ENCODE measurements at regions not wholly inside any gene's neighbourhood (a gene's known extent, or its start where the extent isn't known, plus 50 kb on each side); places are given as distances from the start of the nearest gene placed in this dataset.
"Not testable (repeated sequence)": the region's sequence is repeated elsewhere in the genome, so short reads cannot be mapped to it uniquely, and the experiment has no call there.

DNA sequence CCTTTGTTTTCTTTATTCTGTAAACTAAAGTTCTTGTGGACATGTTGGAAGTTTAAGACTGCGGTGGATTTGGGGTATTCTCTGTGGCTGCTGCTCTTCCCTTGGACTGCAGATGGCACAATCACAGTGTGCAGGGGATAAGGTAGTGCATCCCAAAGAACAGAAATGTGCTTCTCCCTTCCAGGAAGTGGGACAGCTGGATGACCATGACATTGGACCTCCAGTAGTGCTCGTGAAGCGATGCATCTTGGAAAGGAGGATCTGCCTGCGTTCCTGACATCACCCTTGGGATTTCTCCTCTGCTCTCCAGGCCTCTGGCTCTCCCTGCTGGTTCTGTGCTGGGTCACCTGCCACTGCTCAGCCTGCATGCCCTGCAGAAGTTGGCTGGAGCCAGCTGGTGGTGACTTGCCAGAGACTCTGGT lies 109.9 kb downstream of the SLC4A3 start:
- Histone ChIP-seq H3K36me3 (no peaks in the 10 kb centered on the region), H3K4me3 (no peak overlapping the region), H3K9me3 (replicated peaks in 1 of 11) (no peaks in the 10 kb centered on the region), H3K4me2 (no peak overlapping the region), H3K27me3 (no peaks in the 10 kb centered on the region), H4K20me1 (no peaks in the 10 kb centered on the region), H3K27ac (no peak overlapping the region), H3K9ac (no peak overlapping the region), H3K4me1 (no peaks in the 10 kb centered on the region)
- TF ChIP-seq Cebpa-rat (IDR thresholded peaks at IDR 0.05) = no peak

DNA sequence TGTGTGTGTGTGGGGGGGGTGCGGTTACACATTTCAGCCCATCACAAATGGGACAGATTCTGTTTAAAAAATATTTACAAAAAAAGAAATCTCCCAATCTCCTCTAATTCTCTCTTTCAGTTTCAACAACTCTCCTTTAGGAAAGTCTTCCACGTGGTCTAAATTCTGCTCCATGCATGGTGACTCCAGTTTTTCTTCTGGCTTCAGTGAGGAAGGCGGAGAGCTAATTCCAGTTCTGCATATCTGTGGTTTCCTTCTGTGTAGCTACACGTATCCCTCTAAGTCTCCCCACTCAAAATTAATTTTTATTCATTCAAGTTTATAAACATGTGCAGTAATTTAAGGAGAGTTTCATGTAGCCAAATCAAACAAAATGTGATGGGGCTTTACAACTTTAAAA lies 111.6 kb downstream of the SLC4A3 start:
- Histone ChIP-seq H3K36me3 (no peaks in the 10 kb centered on the region), H4K20me1 (no peaks in the 10 kb centered on the region), H3K27ac (no peak overlapping the region), H3K9ac (no peak overlapping the region), H3K9me3 (replicated peaks in 1 of 11) (no peaks in the 10 kb centered on the region), H3K4me3 (no peak overlapping the region), H3K4me2 (no peak overlapping the region), H3K27me3 (no peaks in the 10 kb centered on the region), H3K4me1 (no peaks in the 10 kb centered on the region)
- TF ChIP-seq Cebpa-rat (IDR thresholded peaks at IDR 0.05) = no peak

DNA sequence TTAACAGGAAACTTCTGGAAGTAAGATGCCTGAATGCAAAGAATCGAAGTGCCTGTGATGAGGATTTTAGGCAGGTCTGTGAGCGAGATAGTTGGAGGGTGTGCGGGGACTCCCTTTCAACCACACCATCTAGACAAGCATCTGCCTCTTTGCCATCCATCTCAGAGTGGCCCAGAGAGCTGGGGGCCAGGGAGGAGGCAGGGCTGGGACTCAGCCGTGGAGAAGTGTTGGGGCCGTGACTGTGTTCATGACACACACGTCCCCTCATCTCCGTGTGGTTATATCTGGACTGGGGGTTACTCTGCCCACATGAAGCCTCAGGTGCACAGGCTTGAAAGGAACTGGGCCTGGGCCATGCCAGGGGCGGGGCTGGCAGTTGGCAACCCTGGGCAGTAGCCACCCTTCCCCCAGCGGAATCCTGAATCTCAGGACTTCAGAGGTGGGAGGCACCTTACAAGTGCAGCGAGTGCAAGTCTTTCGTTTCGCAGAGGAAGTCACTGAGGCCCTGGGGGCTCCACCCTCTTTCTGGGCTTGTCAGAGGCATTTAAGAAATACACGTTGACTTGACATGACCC lies 112.5 kb downstream of the SLC4A3 start:
- Histone ChIP-seq H3K27ac (no peak overlapping the region), H3K9ac (no peak overlapping the region), H3K4me3 (no peak overlapping the region), H4K20me1 (no peaks in the 10 kb centered on the region), H3K9me3 (replicated peaks in 1 of 11) (no peaks in the 10 kb centered on the region), H3K4me2 (no peak overlapping the region), H3K4me1 (no peaks in the 10 kb centered on the region), H3K27me3 (no peaks in the 10 kb centered on the region), H3K36me3 (no peaks in the 10 kb centered on the region)
- no peak for TF ChIP-seq Cebpa-rat (IDR thresholded peaks at IDR 0.05)

DNA sequence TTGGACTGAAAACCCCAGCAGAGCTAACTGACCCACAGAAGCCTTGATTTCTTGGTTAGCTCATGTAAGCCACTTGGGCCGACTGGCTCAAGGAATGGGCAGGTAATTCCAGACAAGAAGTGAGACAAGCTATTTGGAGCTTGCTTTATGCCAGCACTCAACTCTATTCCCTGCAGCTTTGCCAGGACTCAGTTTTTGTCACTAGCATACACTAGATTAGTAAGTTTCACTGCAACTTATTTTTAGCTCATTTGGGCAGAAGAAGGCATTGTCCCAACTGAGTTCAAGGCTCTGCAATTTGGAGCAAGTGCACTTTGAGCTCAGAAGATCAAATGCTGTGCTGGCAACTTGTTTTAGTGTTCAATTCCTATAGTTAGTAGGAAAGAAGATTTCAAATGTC lies 116.1 kb downstream of the SLC4A3 start:
- no peak overlapping the region for H3K4me3 ChIP-seq
- no peaks in the 10 kb centered on the region for H3K4me1 ChIP-seq
- no peak overlapping the region for H3K9ac ChIP-seq
- H3K9me3 ChIP-seq (replicated peaks in 1 of 11) = no peaks in the 10 kb centered on the region
- no peak overlapping the region for H3K27ac ChIP-seq
- no peaks in the 10 kb centered on the region for H3K27me3 ChIP-seq
- no peaks in the 10 kb centered on the region for H3K36me3 ChIP-seq
- H4K20me1 ChIP-seq = no peaks in the 10 kb centered on the region
- H3K4me2 ChIP-seq = no peak overlapping the region
- TF ChIP-seq Cebpa-rat (IDR thresholded peaks at IDR 0.05) = no peak

GRCh38 chr2:219744066-219744465 lies 116.6 kb downstream of the SLC4A3 start:
- Histone ChIP-seq H3K9ac (no peak overlapping the region), H3K4me2 (no peak overlapping the region), H3K27me3 (no peaks in the 10 kb centered on the region), H3K27ac (no peak overlapping the region), H3K36me3 (no peaks in the 10 kb centered on the region), H3K4me1 (no peaks in the 10 kb centered on the region), H4K20me1 (no peaks in the 10 kb centered on the region), H3K9me3 (replicated peaks in 1 of 11) (0 out of 22 replicates have a peak, but pooled peaks cover 0 to 3% (median 0%) of the 10 kb centered on the region in 11 experiments), H3K4me3 (no peak overlapping the region)
- TF ChIP-seq Cebpa-rat (IDR thresholded peaks at IDR 0.05) = no peak

DNA sequence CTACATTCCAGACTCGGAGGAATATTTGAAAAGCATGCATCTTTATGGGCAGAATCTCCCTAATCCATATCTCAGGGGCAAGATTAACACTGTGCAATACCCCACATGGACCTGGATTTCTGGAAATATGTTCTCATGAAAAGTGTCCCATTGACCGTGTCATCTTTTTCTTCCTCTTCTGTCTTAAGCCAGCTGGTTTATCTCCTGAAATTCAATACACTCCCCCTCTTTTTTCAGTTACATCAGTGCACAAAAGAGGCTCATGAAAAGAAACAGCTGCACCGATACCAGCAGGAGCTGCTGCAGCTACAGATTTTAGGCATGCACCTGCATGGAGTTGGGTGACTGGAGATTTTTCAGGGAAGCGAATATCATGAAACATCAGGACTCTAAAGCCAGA lies 117.2 kb downstream of the SLC4A3 start:
- Histone ChIP-seq H3K4me3 (no peak overlapping the region), H3K36me3 (no peaks in the 10 kb centered on the region), H3K4me2 (no peak overlapping the region), H3K9me3 (replicated peaks in 1 of 11) (peaks cover 0 to 8% (median 0%) of the 10 kb centered on the region in 11 experiments; a peak in 1 of 22 replicates), H4K20me1 (no peaks in the 10 kb centered on the region), H3K9ac (no peak overlapping the region), H3K27ac (no peak overlapping the region), H3K4me1 (no peaks in the 10 kb centered on the region), H3K27me3 (no peaks in the 10 kb centered on the region)
- no peak for TF ChIP-seq Cebpa-rat (IDR thresholded peaks at IDR 0.05)

GRCh38 chr2:219747637-219748036 lies 120.2 kb downstream of the SLC4A3 start:
- H3K4me3 ChIP-seq = no peak overlapping the region
- H3K9me3 ChIP-seq (replicated peaks in 1 of 11) = peaks cover 17 to 30% (median 19%) of the 10 kb centered on the region in 11 experiments; a peak in 21 of 22 replicates
- no peaks in the 10 kb centered on the region for H3K36me3 ChIP-seq
- no peak overlapping the region for H3K9ac ChIP-seq
- H3K4me2 ChIP-seq = no peak overlapping the region
- no peaks in the 10 kb centered on the region for H3K4me1 ChIP-seq
- no peak for TF ChIP-seq Cebpa-rat (IDR thresholded peaks at IDR 0.05)
- no peaks in the 10 kb centered on the region for H3K27me3 ChIP-seq
- H3K27ac ChIP-seq = no peak overlapping the region
- no peaks in the 10 kb centered on the region for H4K20me1 ChIP-seq

DNA sequence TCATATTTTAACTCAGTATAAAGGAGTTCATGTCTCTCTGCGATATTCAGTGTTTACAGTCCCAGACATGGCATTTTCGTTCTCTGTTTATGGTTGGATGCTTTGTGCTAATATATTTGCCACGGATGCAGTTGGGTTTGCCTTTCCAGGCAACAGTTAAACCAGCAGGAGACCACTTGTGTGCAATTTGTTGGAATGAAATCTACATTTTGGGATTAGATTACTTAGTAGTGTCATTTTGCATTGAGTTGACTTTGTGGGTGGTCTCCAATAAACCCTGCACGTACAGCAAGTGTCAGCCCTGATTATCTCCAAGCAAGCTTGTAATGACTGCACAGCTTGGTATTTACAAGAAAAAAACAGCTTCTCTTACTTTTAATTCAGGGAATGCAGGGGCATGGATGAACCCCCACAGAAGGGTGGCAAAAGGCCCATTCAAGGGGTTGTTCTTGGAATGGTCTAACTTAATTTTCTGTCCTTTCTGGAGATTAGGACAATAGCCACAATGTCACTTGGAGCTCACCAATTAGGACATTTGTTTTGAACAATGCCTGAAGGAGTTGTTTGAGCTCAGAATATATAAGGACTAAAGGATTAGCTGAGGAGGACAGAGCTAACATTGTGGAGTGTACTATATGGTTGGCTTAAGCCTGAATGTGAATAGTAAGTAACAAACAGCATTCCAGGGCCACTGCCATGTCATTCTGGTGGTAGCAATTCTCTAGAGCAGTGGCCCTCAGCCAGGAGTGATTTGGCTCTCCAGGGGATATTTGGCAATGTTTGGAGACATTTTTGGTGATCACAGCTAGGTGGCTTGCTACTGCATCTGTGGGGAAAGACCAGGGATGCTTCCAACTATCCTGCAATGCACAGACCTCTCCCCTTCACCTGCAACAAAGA lies 121.5 kb downstream of the SLC4A3 start:
- H3K27ac ChIP-seq = no peak overlapping the region
- H3K4me1 ChIP-seq = no peaks in the 10 kb centered on the region
- H3K9me3 ChIP-seq (replicated peaks in 1 of 11) = peaks cover 23 to 39% (median 27%) of the 10 kb centered on the region in 11 experiments; a peak in 21 of 22 replicates

DNA sequence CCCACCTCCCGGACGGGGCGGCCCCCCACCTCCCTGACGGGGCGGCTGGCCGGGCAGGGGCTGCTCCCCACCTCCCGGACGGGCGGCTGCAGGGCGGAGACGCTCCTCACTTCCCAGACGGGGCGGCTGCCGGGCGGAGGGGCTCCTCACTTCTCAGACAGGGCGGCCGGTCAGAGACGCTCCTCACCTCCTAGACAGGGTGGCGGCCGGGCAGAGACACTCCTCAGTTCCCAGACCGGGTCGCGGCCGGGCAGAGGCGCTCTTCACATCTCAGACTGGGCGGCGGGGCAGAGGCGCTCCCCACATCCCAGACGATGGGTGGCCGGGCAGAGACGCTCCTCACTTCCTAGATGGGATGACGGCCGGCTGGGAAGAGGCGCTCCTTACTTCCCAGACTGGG lies 123.7 kb downstream of the SLC4A3 start:
- H3K9ac ChIP-seq, H3K36me3 ChIP-seq, H4K20me1 ChIP-seq, H3K4me2 ChIP-seq, H3K4me1 ChIP-seq, H3K4me3 ChIP-seq, H3K27ac ChIP-seq, H3K27me3 ChIP-seq: not testable (repeated sequence)
- H3K9me3 ChIP-seq (replicated peaks in 1 of 11) = peaks cover 42 to 59% (median 49%) of the 10 kb centered on the region in 11 experiments

More for the DNA sequence above, 121.5 kb downstream of the SLC4A3 start:
- Histone ChIP-seq H3K4me2 (no peak overlapping the region), H3K9ac (no peak overlapping the region), H3K27me3 (no peaks in the 10 kb centered on the region), H3K36me3 (no peaks in the 10 kb centered on the region), H3K4me3 (no peak overlapping the region), H4K20me1 (no peaks in the 10 kb centered on the region)
- TF ChIP-seq Cebpa-rat (IDR thresholded peaks at IDR 0.05) = no peak

DNA sequence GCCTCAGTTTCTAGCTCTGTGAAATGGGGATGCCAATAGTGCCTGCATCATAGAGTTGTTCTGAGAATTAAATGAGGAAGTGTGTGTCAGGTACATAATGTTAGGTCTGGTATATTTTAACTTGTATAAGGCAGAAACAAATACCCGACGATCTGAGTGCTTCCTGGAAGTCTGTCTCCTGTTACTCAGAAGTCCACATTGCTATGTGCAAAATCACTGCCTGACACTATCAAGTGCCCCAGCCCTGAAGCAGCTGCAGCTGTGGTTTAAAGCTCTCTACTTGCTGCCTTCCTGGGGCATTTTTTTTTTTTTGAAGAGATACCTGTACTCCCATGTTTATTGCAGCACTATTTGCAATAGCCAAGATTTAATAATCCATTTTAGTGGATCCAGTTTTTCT lies 125.3 kb downstream of the SLC4A3 start:
- Histone ChIP-seq H3K27me3 (no peaks in the 10 kb centered on the region), H3K27ac (no peak overlapping the region), H3K4me1 (no peaks in the 10 kb centered on the region), H4K20me1 (no peaks in the 10 kb centered on the region), H3K4me2 (no peak overlapping the region), H3K4me3 (no peak overlapping the region), H3K9ac (no peak overlapping the region), H3K9me3 (replicated peaks in 1 of 11) (peaks cover 45 to 72% (median 57%) of the 10 kb centered on the region in 11 experiments), H3K36me3 (no peaks in the 10 kb centered on the region; a peak in 1 of 22 replicates)
- no peak for TF ChIP-seq Cebpa-rat (IDR thresholded peaks at IDR 0.05)
